ENCODE measurements at regions not wholly inside any gene's neighbourhood (a gene's known extent, or its start where the extent isn't known, plus 50 kb on each side); places are given as distances from the start of the nearest gene placed in this dataset.

DNA sequence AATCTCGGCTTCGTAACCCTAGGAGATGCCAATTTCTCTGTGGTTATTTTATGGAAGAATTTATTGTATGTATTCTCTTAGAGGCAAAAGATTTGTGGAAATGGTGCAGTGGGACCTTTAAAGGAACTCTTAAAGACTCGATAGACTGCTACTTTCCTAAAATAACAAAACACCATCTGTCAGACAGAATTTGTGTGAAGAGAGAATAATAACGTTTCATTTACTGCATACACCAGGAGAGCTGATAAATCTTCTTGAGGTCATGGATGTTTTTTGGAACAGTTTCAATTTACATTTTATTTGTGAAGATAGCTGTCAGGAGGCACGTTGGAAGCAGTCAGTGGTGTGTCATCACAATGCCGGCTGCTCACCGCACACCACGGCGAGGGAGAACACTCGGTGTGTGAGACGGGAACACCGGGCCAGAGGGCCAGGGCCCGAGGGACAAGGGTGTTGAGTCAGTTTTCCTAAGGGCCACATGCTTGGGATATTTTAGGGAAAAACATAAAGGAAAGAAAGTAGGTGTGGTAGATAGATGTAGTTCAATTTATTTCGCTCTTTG, 1681.0 kb upstream of the DDX18 start:
- TF ChIP-seq EZH2 (IDR thresholded peaks at IDR 0.05; ENCODE audit: borderline replicate concordance, low read depth, low read length, severe bottlenecking) (no peak), POLR2A (IDR thresholded peaks at IDR 0.05; ENCODE audit: low read depth, low read length) (no peak), GATA2 (IDR thresholded peaks at IDR 0.05; ENCODE audit: insufficient read depth, insufficient read length, low read depth, low read length) (no peak), POLR2AphosphoS5 (IDR thresholded peaks at IDR 0.05; ENCODE audit: insufficient read depth, low read depth, low read length) (no peak), MYC (IDR thresholded peaks at IDR 0.05; ENCODE audit: low read depth, low read length) (no peak), JUN (IDR thresholded peaks at IDR 0.05; ENCODE audit: borderline replicate concordance, insufficient read depth, insufficient read length, low read depth) (no peak), FOS (IDR thresholded peaks at IDR 0.05; ENCODE audit: borderline replicate concordance, insufficient read depth, low read length) (no peak)
- TF ChIP-seq, protein P1, sequence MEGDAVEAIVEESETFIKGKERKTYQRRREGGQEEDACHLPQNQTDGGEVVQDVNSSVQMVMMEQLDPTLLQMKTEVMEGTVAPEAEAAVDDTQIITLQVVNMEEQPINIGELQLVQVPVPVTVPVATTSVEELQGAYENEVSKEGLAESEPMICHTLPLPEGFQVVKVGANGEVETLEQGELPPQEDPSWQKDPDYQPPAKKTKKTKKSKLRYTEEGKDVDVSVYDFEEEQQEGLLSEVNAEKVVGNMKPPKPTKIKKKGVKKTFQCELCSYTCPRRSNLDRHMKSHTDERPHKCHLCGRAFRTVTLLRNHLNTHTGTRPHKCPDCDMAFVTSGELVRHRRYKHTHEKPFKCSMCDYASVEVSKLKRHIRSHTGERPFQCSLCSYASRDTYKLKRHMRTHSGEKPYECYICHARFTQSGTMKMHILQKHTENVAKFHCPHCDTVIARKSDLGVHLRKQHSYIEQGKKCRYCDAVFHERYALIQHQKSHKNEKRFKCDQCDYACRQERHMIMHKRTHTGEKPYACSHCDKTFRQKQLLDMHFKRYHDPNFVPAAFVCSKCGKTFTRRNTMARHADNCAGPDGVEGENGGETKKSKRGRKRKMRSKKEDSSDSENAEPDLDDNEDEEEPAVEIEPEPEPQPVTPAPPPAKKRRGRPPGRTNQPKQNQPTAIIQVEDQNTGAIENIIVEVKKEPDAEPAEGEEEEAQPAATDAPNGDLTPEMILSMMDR (IDR thresholded peaks at IDR 0.05; ENCODE audit: extremely low read depth in 1 of 2, insufficient read depth in 1 of 2, low read depth in 1 of 2, low read length in 2 of 2): no peak
- TF ChIP-seq, protein P2, sequence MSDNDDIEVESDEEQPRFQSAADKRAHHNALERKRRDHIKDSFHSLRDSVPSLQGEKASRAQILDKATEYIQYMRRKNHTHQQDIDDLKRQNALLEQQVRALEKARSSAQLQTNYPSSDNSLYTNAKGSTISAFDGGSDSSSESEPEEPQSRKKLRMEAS (IDR thresholded peaks at IDR 0.05; ENCODE audit: insufficient read depth, insufficient read length): no peak
